Endothelial cell (in vitro differentiated cells): ENCODE measurements at regions not wholly inside any gene's neighbourhood (a gene's known extent, or its start where the extent isn't known, plus 50 kb on each side); places are given as distances from the start of the nearest gene placed in this dataset.

Experiments used
- DNase-seq: peaks from one replicate; pipeline ENCODE4 v3.0.0; 2021; ENCODE audit warnings: low spot score
- H3K27ac Mint-ChIP-seq: one replicate; pipeline ENCODE4 v1.8.0; 2021; ENCODE audit warnings: mixed read lengths, inconsistent platforms; ENCODE audit not compliant: unreplicated experiment
- H3K27me3 Mint-ChIP-seq: one replicate; pipeline ENCODE4 v1.8.0; 2021; ENCODE audit warnings: mild to moderate bottlenecking, moderate library complexity, mixed read lengths, inconsistent platforms; ENCODE audit not compliant: unreplicated experiment
- H3K36me3 Mint-ChIP-seq: one replicate; pipeline ENCODE4 v1.8.0; 2021; ENCODE audit warnings: mild to moderate bottlenecking, low read depth, mixed read lengths, inconsistent platforms; ENCODE audit not compliant: unreplicated experiment
- H3K4me1 Mint-ChIP-seq: one replicate; pipeline ENCODE4 v1.8.0; 2021; ENCODE audit warnings: mild to moderate bottlenecking, mixed read lengths, inconsistent platforms; ENCODE audit not compliant: unreplicated experiment
- H3K4me3 Mint-ChIP-seq: one replicate; pipeline ENCODE4 v1.8.0; 2021; ENCODE audit warnings: mild to moderate bottlenecking, mixed read lengths, inconsistent platforms; ENCODE audit not compliant: unreplicated experiment
- H3K9me3 Mint-ChIP-seq: one replicate; pipeline ENCODE4 v1.8.0; 2021; ENCODE audit warnings: mixed read lengths, inconsistent platforms; ENCODE audit not compliant: unreplicated experiment
- CTCF ChIP-seq: fragments of 200-600 bp; sonication (generic); IDR thresholded peaks from one replicate; pipeline ENCODE4 v1.5.0; 2021; ENCODE audit warnings: antibody characterized with exemption; ENCODE audit not compliant: unreplicated experiment

- Mint-ChIP-seq H3K4me1 (no peaks in the 10 kb centered on the region), H3K27me3 (no peaks in the 10 kb centered on the region), H3K36me3 (no peaks in the 10 kb centered on the region), H3K27ac (no peak overlapping the region), H3K4me3 (no peak overlapping the region), H3K9me3 (no peaks in the 10 kb centered on the region)
- DNase-seq = no peak
- TF ChIP-seq CTCF = no peak
Measured at GRCh38 chr9:86788456-86788855, 158.8 kb downstream of the GAS1 start.

GRCh38 chr9:86783884-86784283, 163.4 kb downstream of the GAS1 start:
- Mint-ChIP-seq H3K36me3 (no peaks in the 10 kb centered on the region), H3K27me3 (no peaks in the 10 kb centered on the region), H3K9me3 (no peaks in the 10 kb centered on the region), H3K4me1 (no peaks in the 10 kb centered on the region), H3K4me3 (no peak overlapping the region), H3K27ac (no peak overlapping the region)
- DNase-seq = no peak
- no peak for TF ChIP-seq CTCF

- H3K27me3 Mint-ChIP-seq = no peaks in the 10 kb centered on the region
- no peak for DNase-seq
- H3K9me3 Mint-ChIP-seq = no peaks in the 10 kb centered on the region
- no peaks in the 10 kb centered on the region for H3K4me1 Mint-ChIP-seq
- no peak overlapping the region for H3K4me3 Mint-ChIP-seq
- no peak overlapping the region for H3K27ac Mint-ChIP-seq
- H3K36me3 Mint-ChIP-seq = no peaks in the 10 kb centered on the region
- no peak for TF ChIP-seq CTCF
Measured at GRCh38 chr9:86782831-86783230, 164.5 kb downstream of the GAS1 start.

GRCh38 chr9:86778761-86779160, 168.5 kb downstream of the GAS1 start:
- H3K9me3 Mint-ChIP-seq = no peaks in the 10 kb centered on the region
- TF ChIP-seq CTCF = no peak
- no peaks in the 10 kb centered on the region for H3K27me3 Mint-ChIP-seq

GRCh38 chr9:86775718-86776117, 171.6 kb downstream of the GAS1 start:
- no peak for DNase-seq
- Mint-ChIP-seq H3K4me1 (no peaks in the 10 kb centered on the region), H3K27me3 (no peaks in the 10 kb centered on the region), H3K4me3 (no peak overlapping the region), H3K36me3 (no peaks in the 10 kb centered on the region), H3K27ac (no peak overlapping the region), H3K9me3 (no peaks in the 10 kb centered on the region)
- no peak for TF ChIP-seq CTCF

More at GRCh38 chr9:86778761-86779160, 168.5 kb downstream of the GAS1 start:
- DNase-seq = no peak
- H3K27ac Mint-ChIP-seq = no peak overlapping the region
- H3K4me1 Mint-ChIP-seq = no peaks in the 10 kb centered on the region
- no peak overlapping the region for H3K4me3 Mint-ChIP-seq
- no peaks in the 10 kb centered on the region for H3K36me3 Mint-ChIP-seq
